Occipital lobe (tissue), 1 donor: ENCODE measurements at regions not wholly inside any gene's neighbourhood (a gene's known extent, or its start where the extent isn't known, plus 50 kb on each side); places are given as distances from the start of the nearest gene placed in this dataset.

Source experiments
- DNase-seq: peaks from one replicate; lab custom pipeline; 2025; lab: John Stamatoyannopoulos, UW

DNA sequence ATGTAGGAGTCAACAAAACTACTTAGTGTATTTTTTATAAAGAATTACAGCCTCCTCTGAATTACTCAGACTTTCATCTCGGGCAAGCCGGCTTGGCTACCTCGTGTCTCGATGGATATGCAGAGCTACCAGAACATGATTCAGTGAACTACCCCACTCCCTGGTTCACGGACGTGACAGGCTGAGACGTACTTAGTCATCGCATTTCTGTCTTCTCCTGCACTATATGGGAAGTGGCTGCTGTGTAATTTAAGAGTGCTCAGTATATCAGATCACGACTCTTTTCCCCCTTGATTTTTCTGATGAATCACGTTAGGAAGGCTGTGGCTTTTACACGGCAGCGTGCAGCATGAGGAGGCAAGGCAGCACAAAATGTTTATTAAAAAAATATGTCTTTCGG, 302.7 kb upstream of the ZFP64 start:
- no peak for DNase-seq

DNA sequence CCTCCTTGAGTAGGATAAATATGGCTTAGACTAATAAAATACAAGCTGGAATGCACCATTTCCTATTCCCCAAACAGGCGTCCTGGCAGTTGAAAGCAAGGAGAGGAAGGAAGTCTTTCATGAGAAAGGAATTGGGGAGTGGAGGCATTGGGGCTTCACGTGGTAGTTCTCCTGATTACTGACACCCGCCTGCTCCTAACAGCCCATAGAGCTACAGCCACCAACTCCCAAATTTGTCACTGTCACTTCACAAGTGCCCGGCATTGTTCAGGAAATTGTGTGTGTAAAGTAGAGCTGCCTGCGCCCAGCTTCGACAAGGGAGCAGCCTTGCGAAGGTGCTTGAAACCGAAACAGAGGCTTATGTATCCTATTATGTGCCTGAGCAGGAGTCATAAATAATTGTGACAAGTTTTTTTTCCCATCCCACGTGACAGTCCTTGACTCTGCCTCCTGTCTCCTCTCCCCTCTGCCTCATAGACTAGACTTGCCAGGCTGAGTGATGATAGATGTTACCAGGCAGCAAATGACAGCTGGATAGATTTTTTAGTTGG, 301.7 kb upstream of the ZFP64 start:
- DNase-seq: no peak

DNA sequence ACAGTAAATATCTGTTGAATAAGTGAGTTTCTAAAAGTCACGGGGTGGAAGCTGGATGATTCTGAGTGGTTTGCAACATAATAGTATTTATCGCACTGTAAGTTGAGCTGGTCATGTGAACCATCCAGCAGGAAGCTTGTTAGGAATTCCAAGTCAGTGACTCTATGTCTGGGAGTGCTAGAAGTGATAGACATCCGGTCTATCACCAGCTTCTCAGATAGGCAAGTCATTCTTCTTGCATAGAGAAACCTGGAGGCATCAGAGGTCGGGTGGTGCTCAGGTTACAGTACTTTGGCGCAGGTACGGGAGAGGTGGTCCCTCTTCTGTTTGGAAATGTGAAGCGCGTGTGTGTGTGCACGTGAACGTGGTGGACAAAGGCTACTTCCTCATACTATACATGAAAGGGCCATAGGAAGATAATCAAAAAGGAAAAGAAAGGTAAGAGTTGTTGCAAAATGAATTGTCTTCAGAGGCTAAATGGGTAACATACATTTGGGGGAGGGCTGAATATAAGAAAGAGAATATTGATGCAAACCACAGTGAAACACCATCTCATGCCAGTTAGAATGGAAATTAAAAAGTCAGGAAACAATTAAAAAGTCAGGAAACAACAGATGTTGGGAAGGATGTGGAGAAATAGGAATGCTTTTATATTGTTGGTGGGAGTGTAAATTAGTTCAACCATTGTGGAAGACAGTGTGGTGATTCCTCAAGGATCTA, 299.3 kb upstream of the ZFP64 start:
- DNase-seq: no peak

DNA sequence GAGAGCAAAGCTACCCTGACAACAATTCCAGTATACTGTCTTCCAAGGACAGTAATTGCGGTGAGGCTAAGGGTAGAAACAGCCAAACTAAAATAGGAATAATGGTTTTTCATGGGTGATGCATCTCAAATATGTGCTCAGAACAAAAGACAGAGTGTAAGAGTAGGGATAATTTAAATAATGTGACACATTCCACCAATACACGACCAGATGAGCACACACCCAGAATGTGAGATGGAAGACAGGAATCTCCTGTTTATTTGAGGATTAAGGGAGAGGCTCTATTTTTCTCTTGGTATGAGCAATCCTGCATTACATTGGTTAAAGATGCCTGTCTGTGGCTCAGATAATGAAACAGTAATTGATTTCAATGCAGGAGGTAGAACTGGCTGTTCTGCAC, 292.9 kb upstream of the ZFP64 start:
- DNase-seq: no peak

DNA sequence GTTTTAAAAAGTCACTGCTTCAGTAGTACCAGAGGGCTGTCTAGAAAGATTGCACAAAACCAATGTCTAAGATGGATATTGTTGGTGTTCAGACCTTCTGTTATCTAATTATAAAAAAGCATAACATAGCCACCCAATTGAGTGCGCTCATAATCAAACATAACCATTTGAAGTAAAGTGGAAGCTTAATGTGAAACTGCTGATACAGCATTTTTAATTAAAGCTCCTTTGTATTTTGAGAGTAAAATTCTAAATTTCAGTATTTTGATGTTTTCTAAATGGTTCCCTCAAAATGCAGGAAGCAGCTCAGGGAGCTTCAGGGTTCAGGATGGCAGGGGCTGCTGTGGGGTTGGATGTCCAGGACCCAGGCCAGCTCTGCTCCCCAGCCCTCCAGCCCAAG, 291.8 kb upstream of the ZFP64 start:
- no peak for DNase-seq

DNA sequence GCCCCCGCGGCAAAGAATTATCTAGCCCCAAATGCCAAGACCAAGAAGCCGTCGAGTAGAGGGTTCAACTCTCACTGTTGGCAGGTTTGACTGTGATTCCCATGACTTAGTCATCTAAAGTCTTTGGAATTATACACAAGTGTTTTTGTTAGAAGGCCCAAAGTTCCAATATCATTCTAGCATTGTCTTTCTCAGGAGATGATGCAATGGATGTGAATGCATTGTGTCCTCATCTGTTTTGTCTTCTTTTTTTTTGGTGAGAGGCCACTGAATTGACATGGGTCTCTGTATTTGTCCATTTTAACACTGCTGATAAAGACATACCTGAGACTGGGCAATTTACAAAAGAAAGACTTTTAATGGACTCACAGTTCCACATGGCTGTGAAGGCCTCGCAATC, 290.5 kb upstream of the ZFP64 start:
- no peak for DNase-seq

DNA sequence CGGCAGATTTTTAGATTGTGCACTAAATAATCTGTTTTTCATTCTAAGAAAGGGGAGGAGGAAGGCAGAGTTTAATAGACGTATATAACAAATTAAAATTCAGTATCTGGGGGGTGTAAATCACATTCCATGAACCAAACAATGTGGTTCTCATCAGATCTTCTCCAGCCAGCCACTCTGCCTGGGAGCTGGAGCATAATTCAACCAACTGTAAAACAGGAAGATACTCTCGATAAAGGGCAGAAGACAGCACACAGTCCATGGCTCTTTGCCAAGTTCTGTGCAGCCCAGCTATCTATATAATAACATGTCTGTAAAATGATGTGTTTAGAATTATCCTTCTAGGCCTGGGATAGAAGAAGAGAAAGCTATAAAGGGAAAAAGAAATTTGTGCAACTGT, 289.9 kb upstream of the ZFP64 start:
- DNase-seq: no peak

DNA sequence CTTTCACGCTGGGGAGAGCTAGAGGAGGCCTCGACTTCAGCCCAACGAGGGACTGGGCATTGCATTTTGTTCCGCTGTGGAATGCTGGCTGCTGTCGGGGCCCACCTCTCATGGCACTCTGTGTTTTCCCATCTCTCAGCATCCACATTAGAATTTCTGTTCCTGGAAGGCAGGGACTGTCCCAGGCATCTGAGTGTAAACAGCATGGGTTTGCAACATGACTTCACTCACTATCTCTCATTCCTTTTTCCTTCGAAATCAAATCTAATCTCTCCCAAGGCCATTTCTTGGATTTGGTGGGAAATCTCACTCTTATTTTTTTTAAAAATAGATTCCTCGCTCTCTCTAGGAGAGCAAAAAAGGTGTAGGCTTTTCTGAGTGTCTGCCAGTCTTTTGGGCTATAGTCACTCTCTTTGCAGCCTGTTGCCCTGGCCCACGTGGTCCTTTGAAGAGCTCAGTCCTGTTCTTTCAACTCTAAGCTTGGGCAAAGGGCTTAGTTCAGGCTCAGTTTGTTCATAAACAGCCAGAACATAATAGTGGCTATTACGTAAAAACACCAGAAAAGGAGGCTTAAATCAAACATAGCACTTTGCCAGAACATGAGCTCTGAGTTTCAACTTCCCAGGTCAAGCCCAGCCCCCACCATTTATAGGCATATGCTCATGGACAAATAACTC, 284.6 kb upstream of the ZFP64 start:
- DNase-seq: no peak

DNA sequence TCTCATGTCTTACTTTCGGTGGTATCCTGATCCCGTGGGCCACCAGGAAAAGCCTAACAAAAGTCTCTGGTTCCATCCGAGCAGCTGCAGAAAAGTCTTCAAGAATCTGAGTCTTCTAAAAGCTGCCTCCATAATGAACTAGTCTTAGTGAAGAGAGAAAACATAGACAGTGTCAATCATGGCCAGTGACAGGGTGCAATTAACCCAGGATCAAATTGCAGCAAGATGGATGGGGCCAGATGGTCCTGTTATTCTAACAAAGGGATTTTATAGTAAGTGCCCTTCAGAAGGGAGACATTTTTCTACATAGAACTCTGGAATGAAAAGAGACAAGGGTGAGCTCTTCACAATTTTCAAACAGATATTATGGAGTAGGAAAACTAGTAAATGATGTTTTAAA, 281.6 kb upstream of the ZFP64 start:
- DNase-seq: no peak

DNA sequence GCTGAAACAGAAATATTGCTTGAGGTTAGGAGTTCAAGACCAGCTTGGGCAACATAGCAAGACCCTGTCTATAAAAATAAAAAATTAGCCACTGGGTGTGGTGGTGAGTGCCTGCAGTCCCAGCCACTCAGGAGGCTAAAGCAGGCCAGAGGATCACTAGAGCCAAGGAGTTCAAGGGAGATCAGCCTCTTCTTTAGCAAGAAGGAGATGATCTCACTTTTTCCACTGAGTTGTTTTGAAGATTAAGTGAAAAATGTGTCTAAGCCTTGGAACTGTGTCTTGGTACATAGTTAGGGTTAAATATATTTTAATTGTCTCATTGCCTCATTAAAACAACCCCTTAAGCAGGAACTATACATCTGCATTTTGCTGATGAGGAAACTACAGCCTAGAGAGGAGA, 279.0 kb upstream of the ZFP64 start:
- no peak for DNase-seq

DNA sequence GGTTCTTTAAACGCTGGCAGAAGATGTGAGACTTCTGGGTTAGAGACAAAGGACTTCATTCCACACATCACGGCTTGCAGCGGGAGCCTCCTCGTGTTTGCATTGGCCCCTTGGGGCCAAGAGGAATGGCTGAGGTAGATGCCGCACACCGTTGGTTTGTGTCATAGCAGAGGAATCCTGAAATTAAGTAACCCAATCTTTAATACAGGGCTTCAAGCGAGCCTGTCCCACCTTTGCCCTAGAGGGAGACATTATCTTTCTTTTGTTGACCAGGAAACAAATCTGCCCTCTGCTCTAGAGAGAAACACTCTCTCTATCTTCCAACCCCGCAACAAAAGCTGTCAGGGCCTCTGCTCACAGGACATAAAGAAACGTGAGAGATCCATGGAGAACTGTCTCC, 277.5 kb upstream of the ZFP64 start:
- DNase-seq: no peak

DNA sequence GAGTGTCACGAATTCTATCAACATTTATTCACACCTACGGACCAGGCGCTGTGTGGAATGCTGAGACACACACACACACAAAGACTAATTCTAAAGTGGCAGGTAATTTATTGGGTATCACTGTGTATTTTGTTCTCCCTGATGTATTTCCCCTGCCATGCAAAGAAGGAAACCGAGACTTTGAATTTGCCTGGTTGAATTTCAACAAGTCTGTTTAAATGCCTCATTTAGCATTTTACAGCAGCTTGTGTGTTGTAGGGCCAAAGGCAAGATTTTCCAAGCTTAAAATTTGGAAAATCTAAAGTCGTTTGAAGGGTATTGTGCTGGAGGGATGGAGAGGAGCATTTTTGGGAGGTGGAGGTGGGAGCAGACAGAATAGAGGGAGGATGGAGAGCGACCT, 274.4 kb upstream of the ZFP64 start:
- no peak for DNase-seq

DNA sequence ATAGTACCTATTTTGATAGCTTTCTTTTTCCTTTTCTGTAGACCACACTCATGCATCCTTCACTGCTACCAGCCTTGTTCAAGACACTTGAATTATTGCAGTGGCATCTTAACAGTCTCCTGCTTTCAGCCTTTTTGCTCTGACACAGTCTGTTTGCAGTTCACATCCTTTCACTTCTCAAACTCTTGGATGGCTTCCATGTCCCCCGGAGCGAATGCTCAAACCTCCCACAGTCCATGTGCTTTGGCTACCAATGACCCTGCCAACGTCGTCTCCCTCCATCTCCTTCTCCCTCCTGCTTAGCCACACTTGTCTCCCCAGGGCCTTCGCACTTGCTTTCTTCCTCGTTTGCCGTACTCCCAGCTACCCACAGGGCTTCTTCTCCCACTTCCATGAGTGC, 270.0 kb upstream of the ZFP64 start:
- DNase-seq: no peak

DNA sequence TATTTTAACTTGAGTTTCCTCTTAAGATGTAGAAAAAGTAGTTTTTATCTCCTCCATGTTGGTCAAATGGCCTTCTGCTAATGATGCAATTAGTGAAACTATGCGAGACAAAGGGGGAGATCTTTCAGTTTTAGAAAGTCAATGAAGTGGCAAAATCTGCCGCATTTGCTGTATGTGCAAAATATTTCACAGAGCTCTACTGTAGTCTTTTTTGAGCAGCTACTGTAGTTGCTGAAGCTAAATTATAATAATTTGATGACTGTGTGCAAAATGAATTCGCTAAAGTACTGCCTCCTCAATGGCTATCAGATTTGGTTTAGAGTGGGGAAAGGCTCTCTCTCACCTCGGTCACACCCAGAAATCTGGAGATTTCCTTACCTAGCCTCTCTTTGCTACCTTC, 267.6 kb upstream of the ZFP64 start:
- no peak for DNase-seq

DNA sequence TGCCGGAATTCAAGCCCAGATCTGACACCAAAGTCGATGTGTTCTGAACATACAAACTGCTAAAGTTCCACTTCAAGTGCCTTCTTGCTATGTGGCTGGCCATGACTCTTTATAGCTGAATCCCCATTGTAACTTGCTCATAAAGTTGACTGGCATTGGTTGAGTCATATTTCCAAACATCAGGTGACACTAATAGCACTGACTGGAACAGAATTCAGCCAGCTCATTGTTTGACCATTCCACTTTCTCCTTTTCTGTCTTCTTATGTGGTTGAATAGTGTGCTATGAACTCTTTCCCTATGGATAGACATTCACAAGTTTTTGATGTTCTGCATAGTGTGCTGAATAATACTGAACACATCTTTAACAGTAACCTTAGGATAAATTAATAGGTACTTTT, 266.2 kb upstream of the ZFP64 start:
- no peak for DNase-seq

DNA sequence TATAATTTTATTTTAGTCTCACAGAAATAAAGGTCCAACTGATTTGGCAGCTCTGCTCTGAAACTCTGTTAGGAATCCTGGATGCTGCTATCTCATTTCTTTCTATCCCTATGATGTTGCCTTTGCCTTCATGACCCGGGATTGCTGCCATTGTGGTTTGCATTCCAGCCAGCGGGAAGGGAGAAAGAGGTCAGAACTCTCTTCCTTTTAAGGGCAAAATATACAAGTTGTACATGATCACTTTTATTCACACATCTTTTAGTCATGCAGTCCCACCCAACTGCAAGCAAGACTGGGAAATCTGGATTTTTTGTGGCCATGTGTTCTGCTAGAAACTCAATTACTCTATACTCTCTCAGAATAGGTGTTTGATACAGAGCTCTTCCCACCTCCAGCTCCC, 263.1 kb upstream of the ZFP64 start:
- no peak for DNase-seq

DNA sequence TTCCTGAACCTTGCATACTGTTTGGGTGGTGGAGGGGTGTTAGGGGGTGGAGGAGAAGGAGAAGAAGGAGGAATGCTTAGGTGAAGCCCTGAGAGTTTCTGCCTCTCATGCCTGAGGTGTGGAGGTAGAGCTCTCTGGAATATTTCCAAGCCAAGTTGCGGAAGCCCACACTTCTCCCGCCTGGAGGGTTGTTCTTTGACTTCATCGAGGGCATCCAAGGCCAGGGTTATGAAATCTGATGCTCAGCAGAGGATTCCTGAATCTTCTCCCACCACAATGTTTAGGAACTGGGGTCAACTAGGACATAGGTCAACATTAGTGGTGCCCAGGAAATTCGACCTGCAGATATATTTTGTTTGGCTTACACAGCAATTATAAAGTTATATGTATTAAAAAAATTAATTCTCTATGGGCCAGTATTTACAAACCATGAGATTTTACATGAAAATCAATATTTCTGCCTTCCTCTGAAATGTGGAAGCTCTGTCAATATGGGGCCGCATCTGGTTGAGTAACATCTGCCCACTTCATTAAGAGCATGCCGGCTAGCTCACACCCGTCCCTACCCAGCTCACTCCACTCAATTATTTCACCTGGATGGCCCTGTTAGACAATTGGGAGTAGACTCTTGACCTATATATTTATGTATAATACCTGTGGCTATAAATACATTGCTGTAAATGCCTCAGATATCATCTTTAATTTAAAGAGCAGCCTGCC, 257.1 kb upstream of the ZFP64 start:
- no peak for DNase-seq

DNA sequence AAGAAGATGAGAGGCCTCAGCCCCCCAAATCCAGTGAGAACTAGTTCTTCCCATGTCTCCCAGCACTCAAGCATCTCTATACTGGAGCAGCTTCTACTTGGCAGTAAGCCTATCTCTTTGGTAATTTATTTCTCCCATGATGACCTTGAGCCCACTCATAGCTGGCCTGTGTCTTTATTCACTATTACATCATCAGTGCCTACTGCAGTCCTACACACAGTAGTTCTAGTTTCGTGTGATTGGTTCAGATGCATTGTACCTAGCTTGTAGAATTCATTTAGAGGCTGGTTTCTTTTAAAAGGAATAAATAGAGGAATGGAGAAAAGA, 255.6 kb upstream of the ZFP64 start:
- no peak for DNase-seq

DNA sequence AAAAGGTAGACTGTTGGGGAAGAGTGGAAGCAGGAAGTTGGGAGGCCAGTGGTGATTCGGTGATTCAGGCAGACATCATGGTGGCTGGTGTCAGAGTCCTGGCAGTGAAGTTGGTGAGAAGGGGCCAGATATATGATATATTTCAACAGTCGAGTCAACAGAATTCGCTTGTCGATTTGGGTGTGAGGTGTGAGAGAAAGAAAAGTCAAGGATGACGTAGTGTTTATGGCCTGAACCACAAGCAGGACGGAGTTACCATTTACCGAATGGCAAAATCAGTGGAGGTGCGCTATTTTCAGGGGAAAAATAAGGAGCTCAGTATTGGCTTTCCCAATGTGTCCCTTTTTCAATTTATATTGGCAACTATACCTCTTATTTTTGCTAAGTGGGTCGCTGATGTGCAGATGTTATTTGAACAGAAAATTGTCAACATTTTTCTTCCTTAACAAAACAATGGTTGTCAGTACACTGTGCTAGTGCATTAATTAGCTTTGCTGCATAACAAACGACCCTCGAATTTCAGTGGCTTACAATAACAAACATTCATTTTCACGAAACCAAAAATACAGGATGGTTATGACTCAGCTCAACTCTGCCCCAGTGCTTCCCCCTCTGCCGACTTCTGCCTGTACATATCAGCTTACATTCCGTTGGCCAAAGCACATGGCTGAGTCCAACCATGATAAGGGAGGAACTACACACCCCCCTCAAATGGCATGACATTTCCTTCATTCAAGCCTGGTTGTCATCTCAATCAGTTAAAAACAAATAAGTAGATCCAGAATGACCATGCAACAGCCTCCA, 255.0 kb upstream of the ZFP64 start:
- no peak for DNase-seq

DNA sequence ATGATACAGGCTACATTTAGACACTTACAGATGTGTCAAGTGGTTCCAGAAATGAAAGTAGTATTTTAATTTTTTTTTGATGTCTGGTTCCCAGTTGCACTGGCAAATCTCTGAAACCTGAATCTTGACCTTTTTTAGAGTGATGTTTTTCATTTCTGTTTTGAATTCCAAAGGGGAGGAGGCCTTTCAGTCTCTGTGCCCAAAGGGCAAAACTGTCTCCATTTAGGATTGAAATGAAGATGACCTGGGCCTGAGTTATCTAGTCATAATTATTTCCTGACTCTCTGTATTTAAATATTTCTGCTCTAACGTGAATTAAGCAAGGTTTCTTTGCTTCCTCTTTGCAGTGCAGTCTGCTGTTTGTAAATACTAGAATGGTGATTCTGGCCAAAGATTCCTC, 252.9 kb upstream of the ZFP64 start:
- DNase-seq: no peak

DNA sequence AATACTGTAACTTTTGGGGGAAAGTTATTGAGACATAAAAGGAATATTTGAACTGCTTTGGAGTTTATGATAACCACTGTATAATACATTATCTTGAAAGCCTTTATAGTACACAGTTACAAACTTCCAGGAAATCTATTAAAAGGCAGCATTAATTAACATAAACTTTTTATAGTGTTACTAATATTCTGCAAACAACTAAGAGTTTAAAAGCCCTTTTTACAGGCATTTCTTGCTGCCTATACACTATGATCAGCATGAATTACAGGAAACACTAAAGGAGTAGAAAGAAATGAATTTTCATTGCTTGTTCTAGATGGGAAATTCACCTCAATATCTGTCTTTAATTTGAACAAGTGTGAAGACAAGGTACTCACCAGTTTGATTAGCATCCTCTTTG, 252.3 kb upstream of the ZFP64 start:
- DNase-seq: no peak

DNA sequence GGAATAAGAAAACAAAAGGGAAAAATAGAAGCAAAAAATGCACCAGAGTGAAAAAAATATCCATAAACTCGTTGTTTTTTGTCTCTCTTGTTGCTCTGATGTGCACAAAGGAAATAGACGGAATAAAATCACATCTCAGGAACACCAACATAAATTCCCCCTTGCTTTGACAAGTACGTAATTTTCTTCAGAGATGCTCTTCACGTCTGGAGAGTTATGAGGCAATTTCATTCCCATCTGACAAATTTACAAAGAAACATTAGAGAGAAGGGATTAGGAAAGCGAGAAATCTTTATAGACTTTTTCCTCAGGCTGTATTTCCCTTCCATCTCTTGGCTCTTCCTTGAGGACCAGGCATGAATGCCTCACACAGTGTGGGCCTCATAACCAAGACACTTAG, 250.1 kb upstream of the ZFP64 start:
- DNase-seq: no peak
